ENCODE measurements at regions not wholly inside any gene's neighbourhood (a gene's known extent, or its start where the extent isn't known, plus 50 kb on each side); places are given as distances from the start of the nearest gene placed in this dataset.
A peak's percentile ranks its signal among the peaks of the same experiment; 100 is the strongest.

DNA sequence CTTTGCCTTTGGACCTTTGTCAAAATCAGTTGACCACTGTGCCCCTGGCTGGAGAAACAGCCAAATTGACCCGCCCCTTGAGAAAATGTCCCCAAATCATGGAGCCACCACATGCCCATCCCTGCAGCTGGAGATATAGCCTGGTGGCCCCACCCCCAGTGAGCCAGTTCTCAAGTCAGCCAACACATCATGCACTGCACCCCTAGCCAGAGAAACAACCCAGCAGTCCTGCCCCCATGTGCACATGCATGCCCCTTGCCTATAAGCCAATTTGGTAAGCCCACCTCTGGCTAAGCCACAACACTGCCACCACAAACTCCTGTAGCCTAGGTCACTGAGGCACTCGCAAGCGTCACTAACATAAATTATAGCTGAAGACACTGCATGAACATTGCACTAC lies 174.2 kb upstream of the ECI2 start:
- TF ChIP-seq, protein P1, sequence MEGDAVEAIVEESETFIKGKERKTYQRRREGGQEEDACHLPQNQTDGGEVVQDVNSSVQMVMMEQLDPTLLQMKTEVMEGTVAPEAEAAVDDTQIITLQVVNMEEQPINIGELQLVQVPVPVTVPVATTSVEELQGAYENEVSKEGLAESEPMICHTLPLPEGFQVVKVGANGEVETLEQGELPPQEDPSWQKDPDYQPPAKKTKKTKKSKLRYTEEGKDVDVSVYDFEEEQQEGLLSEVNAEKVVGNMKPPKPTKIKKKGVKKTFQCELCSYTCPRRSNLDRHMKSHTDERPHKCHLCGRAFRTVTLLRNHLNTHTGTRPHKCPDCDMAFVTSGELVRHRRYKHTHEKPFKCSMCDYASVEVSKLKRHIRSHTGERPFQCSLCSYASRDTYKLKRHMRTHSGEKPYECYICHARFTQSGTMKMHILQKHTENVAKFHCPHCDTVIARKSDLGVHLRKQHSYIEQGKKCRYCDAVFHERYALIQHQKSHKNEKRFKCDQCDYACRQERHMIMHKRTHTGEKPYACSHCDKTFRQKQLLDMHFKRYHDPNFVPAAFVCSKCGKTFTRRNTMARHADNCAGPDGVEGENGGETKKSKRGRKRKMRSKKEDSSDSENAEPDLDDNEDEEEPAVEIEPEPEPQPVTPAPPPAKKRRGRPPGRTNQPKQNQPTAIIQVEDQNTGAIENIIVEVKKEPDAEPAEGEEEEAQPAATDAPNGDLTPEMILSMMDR (IDR thresholded peaks at IDR 0.05) = no peak
- TF ChIP-seq POLR2A (IDR thresholded peaks at IDR 0.05) = no peak
- TF ChIP-seq POLR2AphosphoS5 (IDR thresholded peaks at IDR 0.05) = no peak
- TF ChIP-seq EP300 (IDR thresholded peaks at IDR 0.05) = no peak
- Histone ChIP-seq H3K27ac (no peak overlapping the region), H3K4me1 (no peaks in the 10 kb centered on the region), H3K4me3 (no peak overlapping the region), H3K9me3 (peaks cover 9 to 27% (median 17%) of the 10 kb centered on the region in 4 donors), H3K36me3 (no peaks in the 10 kb centered on the region), H3K27me3 (no peaks in the 10 kb centered on the region)
- DNase-seq (no peak), ATAC-seq (ENCODE audit: low FRiP score in 2 of 2) (no peak)
- 57 to 85% methylated on average over 3 of the region's 3 CpGs for WGBS, 2 donors

DNA sequence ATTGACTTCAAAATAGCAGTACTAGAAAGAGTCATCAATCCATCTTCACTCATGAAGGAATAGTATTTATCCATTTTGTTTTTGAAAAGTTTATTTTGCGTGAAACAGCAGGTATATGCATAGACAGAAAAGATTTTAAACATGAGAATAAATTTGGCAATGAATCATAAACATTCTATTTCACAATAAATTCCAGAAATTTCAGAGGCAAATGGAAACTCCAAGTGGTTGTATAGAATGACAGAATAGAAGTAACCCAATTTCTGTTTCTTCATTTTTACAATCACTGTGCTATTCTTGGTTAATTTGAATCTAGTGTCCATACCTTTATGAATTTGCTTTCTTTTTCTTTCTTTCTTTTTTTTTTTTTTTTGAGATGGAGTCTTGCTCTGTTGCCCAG lies 173.0 kb upstream of the ECI2 start:
- peaks cover 9 to 21% (median 17%) of the 10 kb centered on the region in 4 donors for H3K9me3 ChIP-seq
- ATAC-seq (ENCODE audit: low FRiP score in 2 of 2) = no peak
- DNase-seq = no peak
- H3K4me3 ChIP-seq = no peak overlapping the region
- H3K4me1 ChIP-seq = no peaks in the 10 kb centered on the region
- H3K36me3 ChIP-seq = no peaks in the 10 kb centered on the region
- 0 to 51% methylated on average over 1 of the region's 1 CpG for WGBS, 2 donors
- no peak overlapping the region for H3K27ac ChIP-seq
- no peaks in the 10 kb centered on the region for H3K27me3 ChIP-seq
- no peak for TF ChIP-seq POLR2AphosphoS5 (IDR thresholded peaks at IDR 0.05)
- no peak for TF ChIP-seq POLR2A (IDR thresholded peaks at IDR 0.05)
- TF ChIP-seq EP300 (IDR thresholded peaks at IDR 0.05) = no peak
- TF ChIP-seq, protein P1 (IDR thresholded peaks at IDR 0.05) = no peak

DNA sequence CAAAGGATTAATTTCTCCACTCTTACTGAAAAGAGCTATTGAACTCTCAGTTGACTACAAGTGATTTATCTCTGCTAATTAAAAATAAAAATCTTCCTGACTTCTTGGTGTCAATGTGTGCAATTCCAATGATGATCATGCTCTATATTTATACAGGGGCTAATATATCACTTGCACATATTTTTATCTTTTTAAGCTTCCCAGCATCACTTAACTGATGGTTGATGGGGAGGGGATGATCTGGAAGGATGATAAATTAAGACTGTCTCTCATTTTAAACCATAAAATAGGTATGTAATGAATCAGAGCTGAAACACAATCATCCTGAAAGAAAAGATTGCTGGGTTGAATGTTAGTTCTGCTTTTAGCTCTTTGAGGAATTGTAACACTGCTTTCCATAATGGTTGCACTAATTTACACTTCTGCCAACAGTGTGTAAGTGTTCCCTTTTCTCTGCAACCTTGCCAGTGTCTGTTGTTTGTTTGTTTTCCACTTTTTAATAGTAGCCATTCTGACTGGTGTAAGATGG lies 169.6 kb upstream of the ECI2 start:
- Histone ChIP-seq H3K4me1 (no peaks in the 10 kb centered on the region), H3K4me3 (no peak overlapping the region), H3K36me3 (no peaks in the 10 kb centered on the region), H3K27me3 (no peaks in the 10 kb centered on the region), H3K27ac (no peak overlapping the region), H3K9me3 (no peaks in the 10 kb centered on the region)
- DNase-seq (no peak), ATAC-seq (ENCODE audit: low FRiP score in 2 of 2) (no peak)
- TF ChIP-seq EP300 (IDR thresholded peaks at IDR 0.05) = no peak
- TF ChIP-seq, protein P1 (IDR thresholded peaks at IDR 0.05) = no peak
- TF ChIP-seq POLR2AphosphoS5 (IDR thresholded peaks at IDR 0.05) = no peak
- TF ChIP-seq POLR2A (IDR thresholded peaks at IDR 0.05) = no peak

DNA sequence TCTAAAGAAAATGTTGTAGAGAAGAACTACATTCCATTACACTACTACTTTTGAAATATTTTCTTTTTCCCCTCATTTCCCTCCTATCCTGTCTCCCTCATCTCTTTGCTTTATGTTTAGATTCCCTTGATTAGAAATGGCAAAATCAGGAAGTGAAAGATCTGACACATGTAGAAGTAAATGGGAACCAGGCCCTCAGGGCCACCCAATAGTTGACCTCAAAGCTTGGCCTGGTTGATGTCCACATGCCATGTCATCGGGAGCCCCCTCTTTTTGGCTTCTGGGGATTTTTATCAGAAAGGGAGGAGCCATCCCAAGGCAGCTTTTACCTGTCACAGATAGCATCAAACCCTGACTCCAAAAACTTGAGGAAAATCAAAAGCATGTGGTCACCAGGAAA lies 168.3 kb upstream of the ECI2 start:
- TF ChIP-seq EP300 (IDR thresholded peaks at IDR 0.05) (no peak), POLR2AphosphoS5 (IDR thresholded peaks at IDR 0.05) (no peak), POLR2A (IDR thresholded peaks at IDR 0.05) (no peak)
- TF ChIP-seq, protein P1 (IDR thresholded peaks at IDR 0.05) = no peak
- Histone ChIP-seq H3K27me3 (no peaks in the 10 kb centered on the region), H3K36me3 (no peaks in the 10 kb centered on the region), H3K9me3 (no peaks in the 10 kb centered on the region), H3K27ac (no peak overlapping the region), H3K4me3 (no peak overlapping the region), H3K4me1 (no peaks in the 10 kb centered on the region)
- 78 to 83% methylated on average over 1 of the region's 1 CpG for WGBS, 2 donors
- DNase-seq (no peak), ATAC-seq (ENCODE audit: low FRiP score in 2 of 2) (peak in 1 of 2 donors; percentile 18)

DNA sequence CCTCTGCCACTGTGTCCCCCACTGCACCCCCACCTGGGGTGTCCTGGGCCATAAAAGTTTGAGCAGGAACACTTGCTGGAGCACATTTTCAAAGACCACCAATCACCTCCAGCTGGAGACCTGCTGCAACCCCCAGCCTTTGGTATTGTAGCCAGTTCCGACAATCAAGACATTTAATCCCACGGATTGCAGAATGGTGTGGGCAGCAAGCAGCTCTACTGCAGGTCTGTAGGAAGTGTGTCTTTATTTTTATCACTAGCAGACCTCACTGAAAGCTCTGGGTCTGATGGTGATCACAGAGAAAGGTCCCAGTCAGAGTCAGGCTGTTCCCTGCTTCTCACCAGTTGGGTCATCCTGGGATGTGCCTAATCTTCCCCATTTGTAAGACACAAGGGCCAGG lies 167.1 kb upstream of the ECI2 start:
- no peak for TF ChIP-seq EP300 (IDR thresholded peaks at IDR 0.05)
- no peak for TF ChIP-seq POLR2AphosphoS5 (IDR thresholded peaks at IDR 0.05)
- TF ChIP-seq, protein P1 (IDR thresholded peaks at IDR 0.05) = no peak
- no peak for TF ChIP-seq POLR2A (IDR thresholded peaks at IDR 0.05)
- DNase-seq (no peak), ATAC-seq (ENCODE audit: low FRiP score in 2 of 2) (no peak)
- H3K36me3 ChIP-seq = no peaks in the 10 kb centered on the region
- H3K9me3 ChIP-seq = no peaks in the 10 kb centered on the region
- H3K4me3 ChIP-seq = no peak overlapping the region
- WGBS, 2 donors = 92% methylated on average over 2 of the region's 2 CpGs; no CpG with 5 or more reads in 1 of the 2 donors
- H3K27ac ChIP-seq = no peak overlapping the region
- no peaks in the 10 kb centered on the region for H3K27me3 ChIP-seq
- H3K4me1 ChIP-seq = peaks cover 0 to 2% (median 0%) of the 10 kb centered on the region in 4 donors
